Activated T-cell treated with anti-CD3 and anti-CD28 coated beads, Interleukin-2, amount 50 U/mL, for 4 hours (primary cell): ENCODE measurements at regions not wholly inside any gene's neighbourhood (a gene's known extent, or its start where the extent isn't known, plus 50 kb on each side); places are given as distances from the start of the nearest gene placed in this dataset.

Experiments used
- ATAC-seq, 2 donors: fragments of 200-7000 bp; cut with Tn5 transposase; one replicate each; pipeline ENCODE4 v1.10.0; 2021
- DNase-seq: peaks from one replicate; pipeline ENCODE4 v3.0.0-alpha.2; 2020
- H3K27me3 Mint-ChIP-seq: one replicate; pipeline ENCODE4 v1.8.0; 2021; ENCODE audit warnings: low read depth, mixed read lengths
- H3K36me3 Mint-ChIP-seq: one replicate; pipeline ENCODE4 v1.8.0; 2022; ENCODE audit warnings: mixed read lengths; ENCODE audit not compliant: insufficient read depth
- H3K4me1 Mint-ChIP-seq: one replicate; pipeline ENCODE4 v1.8.0; 2021; ENCODE audit warnings: low read depth, mixed read lengths
- H3K4me3 Mint-ChIP-seq: one replicate; pipeline ENCODE4 v1.8.0; 2021; ENCODE audit warnings: mild to moderate bottlenecking, moderate library complexity, mixed read lengths
- H3K9me3 Mint-ChIP-seq: one replicate; pipeline ENCODE4 v1.8.0; 2021; ENCODE audit warnings: mixed read lengths

- DNase-seq (no peak), ATAC-seq (no peak)
- Mint-ChIP-seq H3K27me3 (no peaks in the 10 kb centered on the region), H3K4me3 (no peak overlapping the region), H3K9me3 (no peaks in the 10 kb centered on the region), H3K4me1 (no peaks in the 10 kb centered on the region), H3K36me3 (no peaks in the 10 kb centered on the region)
Observed at GRCh38 chr6:21377356-21377755, 216.2 kb upstream of the SOX4 start.

GRCh38 chr6:21381331-21381963 lies 212.1 kb upstream of the SOX4 start:
- H3K9me3 Mint-ChIP-seq = no peaks in the 10 kb centered on the region
- H3K27me3 Mint-ChIP-seq = no peaks in the 10 kb centered on the region
- H3K4me1 Mint-ChIP-seq = no peaks in the 10 kb centered on the region
- H3K36me3 Mint-ChIP-seq = no peaks in the 10 kb centered on the region
- no peak overlapping the region for H3K4me3 Mint-ChIP-seq
- ATAC-seq (no peak), DNase-seq (no peak)

GRCh38 chr6:21382821-21383449 lies 210.6 kb upstream of the SOX4 start:
- H3K4me1 Mint-ChIP-seq = no peaks in the 10 kb centered on the region
- DNase-seq (no peak), ATAC-seq (no peak)
- no peaks in the 10 kb centered on the region for H3K27me3 Mint-ChIP-seq
- H3K36me3 Mint-ChIP-seq = no peaks in the 10 kb centered on the region
- no peaks in the 10 kb centered on the region for H3K9me3 Mint-ChIP-seq
- H3K4me3 Mint-ChIP-seq = no peak overlapping the region

GRCh38 chr6:21383450-21384085 lies 210.0 kb upstream of the SOX4 start:
- H3K4me1 Mint-ChIP-seq = no peaks in the 10 kb centered on the region
- no peak for ATAC-seq

GRCh38 chr6:21384216-21384615 lies 209.3 kb upstream of the SOX4 start:
- no peaks in the 10 kb centered on the region for H3K4me1 Mint-ChIP-seq
- no peaks in the 10 kb centered on the region for H3K27me3 Mint-ChIP-seq
- no peak overlapping the region for H3K4me3 Mint-ChIP-seq
- no peak for ATAC-seq
- H3K9me3 Mint-ChIP-seq = no peaks in the 10 kb centered on the region
- DNase-seq = no peak
- H3K36me3 Mint-ChIP-seq = no peaks in the 10 kb centered on the region

More at GRCh38 chr6:21383450-21384085, 210.0 kb upstream of the SOX4 start:
- Mint-ChIP-seq H3K4me3 (no peak overlapping the region), H3K9me3 (no peaks in the 10 kb centered on the region), H3K36me3 (no peaks in the 10 kb centered on the region), H3K27me3 (no peaks in the 10 kb centered on the region)
- DNase-seq = no peak

- Mint-ChIP-seq H3K27me3 (no peaks in the 10 kb centered on the region), H3K36me3 (no peaks in the 10 kb centered on the region), H3K9me3 (no peaks in the 10 kb centered on the region), H3K4me3 (no peak overlapping the region), H3K4me1 (no peaks in the 10 kb centered on the region)
- no peak for ATAC-seq
- no peak for DNase-seq
Observed at GRCh38 chr6:21386744-21387143, 206.8 kb upstream of the SOX4 start.

- Mint-ChIP-seq H3K36me3 (no peaks in the 10 kb centered on the region), H3K4me3 (no peak overlapping the region), H3K4me1 (no peaks in the 10 kb centered on the region), H3K27me3 (no peaks in the 10 kb centered on the region), H3K9me3 (no peaks in the 10 kb centered on the region)
- DNase-seq (no peak), ATAC-seq (no peak)
Observed at GRCh38 chr6:21390532-21391213, 202.9 kb upstream of the SOX4 start.

- no peaks in the 10 kb centered on the region for H3K27me3 Mint-ChIP-seq
- ATAC-seq (no peak), DNase-seq (no peak)
- no peaks in the 10 kb centered on the region for H3K9me3 Mint-ChIP-seq
- H3K36me3 Mint-ChIP-seq = no peaks in the 10 kb centered on the region
- H3K4me3 Mint-ChIP-seq = no peak overlapping the region
- no peaks in the 10 kb centered on the region for H3K4me1 Mint-ChIP-seq
Observed at GRCh38 chr6:21392177-21392576, 201.4 kb upstream of the SOX4 start.

GRCh38 chr6:21393441-21394165 lies 199.9 kb upstream of the SOX4 start:
- Mint-ChIP-seq H3K36me3 (no peaks in the 10 kb centered on the region), H3K4me1 (no peaks in the 10 kb centered on the region), H3K9me3 (no peaks in the 10 kb centered on the region), H3K27me3 (no peaks in the 10 kb centered on the region), H3K4me3 (no peak overlapping the region)
- DNase-seq (no peak), ATAC-seq (no peak)

- H3K9me3 Mint-ChIP-seq = no peaks in the 10 kb centered on the region
- no peaks in the 10 kb centered on the region for H3K27me3 Mint-ChIP-seq
- no peaks in the 10 kb centered on the region for H3K36me3 Mint-ChIP-seq
- DNase-seq (no peak), ATAC-seq (no peak)
- no peaks in the 10 kb centered on the region for H3K4me1 Mint-ChIP-seq
- no peak overlapping the region for H3K4me3 Mint-ChIP-seq
Observed at GRCh38 chr6:21395121-21395520, 198.4 kb upstream of the SOX4 start.

- ATAC-seq (no peak), DNase-seq (no peak)
- Mint-ChIP-seq H3K27me3 (no peaks in the 10 kb centered on the region), H3K36me3 (no peaks in the 10 kb centered on the region), H3K9me3 (no peaks in the 10 kb centered on the region), H3K4me1 (no peaks in the 10 kb centered on the region), H3K4me3 (no peak overlapping the region)
Observed at GRCh38 chr6:21396313-21396712, 197.2 kb upstream of the SOX4 start.

- H3K4me1 Mint-ChIP-seq = no peaks in the 10 kb centered on the region
- DNase-seq (no peak), ATAC-seq (no peak)
- H3K36me3 Mint-ChIP-seq = no peaks in the 10 kb centered on the region
- H3K27me3 Mint-ChIP-seq = no peaks in the 10 kb centered on the region
- no peak overlapping the region for H3K4me3 Mint-ChIP-seq
- H3K9me3 Mint-ChIP-seq = no peaks in the 10 kb centered on the region
Observed at GRCh38 chr6:21398741-21399325, 194.7 kb upstream of the SOX4 start.

- Mint-ChIP-seq H3K4me1 (no peaks in the 10 kb centered on the region), H3K27me3 (no peaks in the 10 kb centered on the region), H3K9me3 (no peaks in the 10 kb centered on the region), H3K4me3 (no peak overlapping the region), H3K36me3 (no peaks in the 10 kb centered on the region)
- ATAC-seq = peak; percentile 63 to 85
- no peak for DNase-seq
Observed at GRCh38 chr6:21402368-21402767, 191.2 kb upstream of the SOX4 start.

- no peaks in the 10 kb centered on the region for H3K27me3 Mint-ChIP-seq
- DNase-seq (no peak), ATAC-seq (no peak)
- H3K4me1 Mint-ChIP-seq = no peaks in the 10 kb centered on the region
- no peaks in the 10 kb centered on the region for H3K36me3 Mint-ChIP-seq
- H3K4me3 Mint-ChIP-seq = no peak overlapping the region
- H3K9me3 Mint-ChIP-seq = no peaks in the 10 kb centered on the region
Observed at GRCh38 chr6:21404577-21404976, 189.0 kb upstream of the SOX4 start.
